Karpas-422 (cell line): ENCODE measurements at regions not wholly inside any gene's neighbourhood (a gene's known extent, or its start where the extent isn't known, plus 50 kb on each side); places are given as distances from the start of the nearest gene placed in this dataset.

Experiments
- DNase-seq: peaks from one replicate; pipeline ENCODE4 v3.0.0-alpha.2; 2015
- H2AFZ ChIP-seq: fragments of 200-600 bp; sonication (generic); 2 replicates; pipeline ENCODE4 v1.6.1; 2014; ENCODE audit warnings: antibody characterized with exemption, low read length, mixed read lengths
- H3K27ac ChIP-seq: fragments of 200-600 bp; sonication (generic); 2 replicates; pipeline ENCODE4 v1.5.1; 2014; ENCODE audit warnings: mild to moderate bottlenecking, low read length, moderate library complexity
- H3K27me3 ChIP-seq: fragments of 200-600 bp; sonication (generic); 2 replicates; pipeline ENCODE4 v1.6.1; 2014; ENCODE audit warnings: low read length, mixed read lengths
- H3K36me3 ChIP-seq: fragments of 200-600 bp; sonication (generic); 2 replicates; pipeline ENCODE4 v1.6.1; 2014; ENCODE audit warnings: low read length, mixed read lengths; ENCODE audit not compliant: insufficient read depth
- H3K4me1 ChIP-seq: fragments of 200-600 bp; sonication (generic); 2 replicates; pipeline ENCODE4 v1.6.1; 2014; ENCODE audit warnings: mild to moderate bottlenecking, low read length, mixed read lengths
- H3K4me2 ChIP-seq: fragments of 200-600 bp; sonication (generic); 2 replicates; pipeline ENCODE4 v1.6.1; 2014; ENCODE audit warnings: low read length, low read depth, mild to moderate bottlenecking; ENCODE audit not compliant: poor library complexity, severe bottlenecking
- H3K4me3 ChIP-seq: fragments of 200-600 bp; sonication (generic); 2 replicates; pipeline ENCODE4 v1.5.1; 2014; ENCODE audit warnings: mild to moderate bottlenecking, antibody characterized with exemption, low read length, mixed read lengths
- H3K79me2 ChIP-seq: fragments of 200-600 bp; sonication (generic); 2 replicates; pipeline ENCODE4 v1.6.1; 2014; ENCODE audit warnings: mild to moderate bottlenecking, low read length, mixed read lengths
- H3K9ac ChIP-seq: fragments of 200-600 bp; sonication (generic); 2 replicates; pipeline ENCODE4 v1.6.0; 2014; ENCODE audit warnings: low read length
- H3K9me2 ChIP-seq: fragments of 200-600 bp; sonication (generic), shearing (Covaris generic); replicated peaks from 2 replicates; pipeline ENCODE4 v1.6.0; 2014; ENCODE audit warnings: mild to moderate bottlenecking, low read length, moderate library complexity; ENCODE audit not compliant: insufficient read depth
- H3K9me3 ChIP-seq: fragments of 300-700, 200-600 bp; sonication (generic); 2 replicates; pipeline ENCODE4 v1.6.1; 2014; ENCODE audit warnings: low read length, mixed read lengths
- H4K20me1 ChIP-seq: fragments of 200-600 bp; sonication (generic); 2 replicates; pipeline ENCODE4 v1.6.1; 2014; ENCODE audit warnings: mild to moderate bottlenecking, antibody characterized with exemption, low read length, low read depth; ENCODE audit not compliant: insufficient read depth

DNA sequence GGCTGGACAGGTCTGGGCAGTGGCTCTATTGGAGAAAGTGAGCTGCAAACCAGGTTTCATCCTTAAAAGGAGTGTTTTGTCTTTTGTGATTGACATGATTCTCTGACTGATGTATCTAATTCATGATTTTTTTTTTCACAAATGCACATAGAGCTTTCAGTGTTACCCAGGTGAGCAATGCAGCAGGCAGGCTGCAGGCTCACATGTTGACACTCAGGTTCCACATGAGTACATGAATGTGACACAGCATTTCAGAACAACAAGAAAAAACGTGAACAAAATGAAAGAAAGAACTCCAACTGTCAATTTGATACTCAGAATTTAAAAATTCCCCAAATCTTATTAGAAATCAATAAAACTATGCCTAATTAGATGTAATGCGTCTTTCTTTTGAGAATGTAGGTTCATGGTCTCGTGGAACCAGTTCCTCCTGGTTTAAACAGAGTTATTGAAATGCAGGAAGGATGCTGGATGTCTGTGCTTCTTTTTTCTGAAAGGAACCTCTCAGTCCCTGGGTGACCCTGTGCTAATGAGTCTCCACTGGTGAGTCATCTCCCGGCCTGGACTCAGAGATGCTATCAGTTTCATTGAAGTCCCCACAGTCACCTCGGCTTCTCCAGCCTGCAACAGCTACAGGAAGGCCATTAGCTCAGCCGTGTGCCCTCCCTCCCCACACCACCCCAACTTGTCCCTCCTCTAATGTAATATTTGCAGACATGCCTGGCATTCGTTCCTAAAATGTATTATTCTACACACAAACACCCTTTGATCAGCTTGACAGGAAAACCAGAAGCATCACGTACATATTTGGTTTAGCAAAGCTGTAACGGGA lies 430.4 kb downstream of the LPIN1 start:
- H3K4me2 ChIP-seq: peak overlapping the region; percentile 70
- peak overlapping the region; percentile 55 for H3K27ac ChIP-seq
- H4K20me1 ChIP-seq: no peaks in the 10 kb centered on the region
- H2AFZ ChIP-seq: peak overlapping the region; percentile 68
- no peaks in the 10 kb centered on the region for H3K9me3 ChIP-seq
- DNase-seq: peak; percentile 71
- H3K9me2 ChIP-seq: no peaks in the 10 kb centered on the region
- H3K27me3 ChIP-seq: no peaks in the 10 kb centered on the region
- no peaks in the 10 kb centered on the region for H3K79me2 ChIP-seq
- H3K4me1 ChIP-seq: peaks cover 30% of the 10 kb centered on the region
- peak overlapping the region; percentile 40; the same call in 1 of the 2 replicates for H3K4me3 ChIP-seq
- H3K36me3 ChIP-seq: no peaks in the 10 kb centered on the region
- peak overlapping the region; percentile 62 for H3K9ac ChIP-seq

DNA sequence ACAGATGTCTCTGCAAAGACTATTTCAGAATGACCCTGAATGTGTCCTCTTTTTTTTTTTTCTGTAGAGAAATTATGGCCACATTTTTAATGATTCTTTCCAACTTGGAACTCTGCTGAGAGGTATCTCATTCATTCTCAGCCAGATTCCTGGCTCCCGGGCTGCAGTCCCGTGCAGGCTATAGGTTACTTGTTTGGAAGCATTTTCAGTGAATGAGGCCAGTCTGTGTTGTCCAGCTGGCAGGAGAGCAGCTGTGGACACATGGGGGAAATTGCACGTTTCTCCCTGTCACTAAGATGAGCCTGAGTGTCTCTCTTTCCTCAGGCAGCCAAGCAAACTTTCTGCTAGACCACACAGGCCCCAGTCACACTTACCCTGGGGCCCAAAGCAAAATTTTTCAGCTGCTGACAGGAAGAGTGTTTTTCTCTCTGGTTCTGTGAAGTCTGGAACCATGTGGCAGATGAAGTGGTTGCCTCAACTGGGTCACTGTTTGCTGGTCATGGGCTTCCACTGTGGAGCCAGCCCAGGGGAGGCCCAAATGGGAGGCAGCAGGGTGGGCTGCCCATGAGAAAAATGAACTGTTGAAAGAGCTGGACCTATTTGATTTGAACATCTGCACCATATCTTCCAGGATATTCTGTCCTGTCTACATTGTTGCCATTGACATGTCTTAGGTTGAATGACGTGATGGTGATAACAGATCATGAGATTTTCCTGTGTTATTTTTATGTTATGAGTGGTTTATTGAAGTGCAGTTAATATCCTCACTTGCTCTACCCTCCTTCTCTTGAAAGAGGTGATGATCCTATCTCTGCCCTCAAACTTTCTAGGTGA lies 431.2 kb downstream of the LPIN1 start:
- Histone ChIP-seq H3K4me1 (peaks cover 30% of the 10 kb centered on the region), H3K27me3 (no peaks in the 10 kb centered on the region), H3K4me3 (peak overlapping the region; percentile 40; the same call in 1 of the 2 replicates), H4K20me1 (no peaks in the 10 kb centered on the region), H3K9me3 (no peaks in the 10 kb centered on the region), H3K4me2 (peak overlapping the region; percentile 70), H3K9ac (peak overlapping the region; percentile 62), H3K9me2 (no peaks in the 10 kb centered on the region), H3K36me3 (no peaks in the 10 kb centered on the region), H3K79me2 (no peaks in the 10 kb centered on the region), H3K27ac (peak overlapping the region; percentile 55), H2AFZ (peak overlapping the region; percentile 68)
- peak; percentile 89 for DNase-seq

GRCh38 chr2:12178289-12179080 lies 432.1 kb downstream of the LPIN1 start:
- Histone ChIP-seq H3K9me2 (no peaks in the 10 kb centered on the region), H3K4me3 (no peak overlapping the region), H3K27ac (no peak overlapping the region), H3K9ac (peak overlapping the region; percentile 25), H3K4me2 (peak overlapping the region; percentile 70), H3K27me3 (no peaks in the 10 kb centered on the region), H4K20me1 (no peaks in the 10 kb centered on the region), H3K4me1 (peaks cover 30% of the 10 kb centered on the region), H3K9me3 (no peaks in the 10 kb centered on the region), H2AFZ (no peak overlapping the region), H3K79me2 (no peaks in the 10 kb centered on the region), H3K36me3 (no peaks in the 10 kb centered on the region)
- no peak for DNase-seq

DNA sequence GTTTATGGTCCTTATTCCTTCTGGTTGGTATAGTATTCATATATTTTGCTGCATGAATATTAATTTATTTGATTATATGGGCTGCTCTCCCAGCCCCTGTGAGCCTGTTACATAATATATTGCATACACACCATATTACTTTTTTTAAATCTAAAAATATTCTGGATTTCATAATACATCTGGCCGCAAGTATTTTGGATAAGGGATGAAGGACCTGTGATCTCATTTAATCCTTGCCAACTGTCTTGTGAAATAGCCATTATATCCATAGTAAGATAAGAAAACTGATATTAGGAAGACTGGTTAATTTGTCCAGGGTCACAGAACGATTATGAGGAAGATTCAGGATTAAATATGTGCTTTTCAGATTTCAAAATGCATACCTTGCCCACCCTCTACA lies 433.6 kb downstream of the LPIN1 start:
- Histone ChIP-seq H3K27ac (no peak overlapping the region), H3K9me3 (no peaks in the 10 kb centered on the region), H4K20me1 (no peaks in the 10 kb centered on the region), H3K4me1 (peaks cover 30% of the 10 kb centered on the region), H3K27me3 (no peaks in the 10 kb centered on the region), H3K9ac (no peak overlapping the region), H3K79me2 (no peaks in the 10 kb centered on the region), H3K36me3 (no peaks in the 10 kb centered on the region), H3K9me2 (no peaks in the 10 kb centered on the region), H3K4me3 (no peak overlapping the region), H2AFZ (no peak overlapping the region), H3K4me2 (no peak overlapping the region)
- no peak for DNase-seq

GRCh38 chr2:12183032-12183645 lies 436.7 kb downstream of the LPIN1 start:
- Histone ChIP-seq H3K79me2 (no peaks in the 10 kb centered on the region), H3K27ac (no peak overlapping the region), H3K4me1 (peaks cover 8% of the 10 kb centered on the region), H3K27me3 (no peaks in the 10 kb centered on the region), H4K20me1 (no peaks in the 10 kb centered on the region), H3K9ac (no peak overlapping the region), H3K4me2 (no peak overlapping the region), H3K36me3 (no peaks in the 10 kb centered on the region), H2AFZ (no peak overlapping the region), H3K9me3 (no peaks in the 10 kb centered on the region), H3K9me2 (no peaks in the 10 kb centered on the region), H3K4me3 (no peak overlapping the region)
- DNase-seq: no peak

GRCh38 chr2:12192762-12193161 lies 446.3 kb downstream of the LPIN1 start:
- H4K20me1 ChIP-seq: no peaks in the 10 kb centered on the region
- H3K36me3 ChIP-seq: no peaks in the 10 kb centered on the region
- no peaks in the 10 kb centered on the region for H3K4me1 ChIP-seq
- no peak overlapping the region for H3K27ac ChIP-seq
- no peak overlapping the region for H2AFZ ChIP-seq
- H3K9ac ChIP-seq: no peak overlapping the region
- no peak overlapping the region for H3K4me3 ChIP-seq
- H3K9me3 ChIP-seq: no peaks in the 10 kb centered on the region
- H3K79me2 ChIP-seq: no peaks in the 10 kb centered on the region
- H3K4me2 ChIP-seq: no peak overlapping the region
- H3K9me2 ChIP-seq: no peaks in the 10 kb centered on the region
- DNase-seq: no peak
- H3K27me3 ChIP-seq: no peaks in the 10 kb centered on the region

- no peaks in the 10 kb centered on the region for H3K4me1 ChIP-seq
- no peaks in the 10 kb centered on the region for H3K9me2 ChIP-seq
- H3K79me2 ChIP-seq: no peaks in the 10 kb centered on the region
- H3K9ac ChIP-seq: no peak overlapping the region
- no peaks in the 10 kb centered on the region for H3K36me3 ChIP-seq
- H2AFZ ChIP-seq: no peak overlapping the region
- H4K20me1 ChIP-seq: no peaks in the 10 kb centered on the region
- H3K9me3 ChIP-seq: no peaks in the 10 kb centered on the region
- no peak for DNase-seq
- H3K4me2 ChIP-seq: no peak overlapping the region
- no peaks in the 10 kb centered on the region for H3K27me3 ChIP-seq
- H3K4me3 ChIP-seq: no peak overlapping the region
- H3K27ac ChIP-seq: no peak overlapping the region
Measured at GRCh38 chr2:12194968-12195367, 448.5 kb downstream of the LPIN1 start.
